GM23338 (cell line): ENCODE measurements at regions not wholly inside any gene's neighbourhood (a gene's known extent, or its start where the extent isn't known, plus 50 kb on each side); places are given as distances from the start of the nearest gene placed in this dataset.

ENCODE experiments used
- ATAC-seq: fragments of 200-7000 bp; cut with Tn5 transposase; 3 replicates; pipeline ENCODE4 v1.9.1; 2020
- DNase-seq: peaks from one replicate; pipeline ENCODE4 v3.0.0-alpha.2; 2015; ENCODE audit warnings: low spot score
- H2AFZ ChIP-seq: fragments of 200-600 bp; sonication (generic); 2 replicates; pipeline ENCODE4 v1.8.0; 2016; ENCODE audit warnings: antibody characterized with exemption, mild to moderate bottlenecking, moderate library complexity
- H3F3A ChIP-seq: fragments of 200-600 bp; sonication (generic); replicated peaks from 2 replicates; pipeline ENCODE4 v1.8.0; 2017; ENCODE audit warnings: antibody characterized with exemption, mixed run types, low read depth
- H3K27ac ChIP-seq: fragments of 200-600 bp; sonication (generic); 2 replicates; pipeline ENCODE4 v1.6.1; 2016; ENCODE audit warnings: low read depth
- H3K27me3 ChIP-seq: fragments of 200-600 bp; sonication (generic); 2 replicates; pipeline ENCODE4 v1.8.0; 2016; ENCODE audit warnings: mild to moderate bottlenecking, mixed run types, moderate library complexity; ENCODE audit not compliant: insufficient read depth
- H3K36me3 ChIP-seq: fragments of 200-600 bp; sonication (generic); 2 replicates; pipeline ENCODE4 v1.8.0; 2016; ENCODE audit warnings: mild to moderate bottlenecking; ENCODE audit not compliant: insufficient read depth
- H3K4me1 ChIP-seq: fragments of 200-600 bp; sonication (generic); 2 replicates; pipeline ENCODE4 v1.8.0; 2016; ENCODE audit warnings: mild to moderate bottlenecking, moderate library complexity; ENCODE audit not compliant: insufficient read depth
- H3K4me2 ChIP-seq: fragments of 200-600 bp; sonication (generic); 2 replicates; pipeline ENCODE4 v1.7.1; 2017; ENCODE audit warnings: mixed run types
- H3K4me3 ChIP-seq: fragments of 200-600 bp; sonication (generic); 2 replicates; pipeline ENCODE4 v1.6.1; 2016; ENCODE audit warnings: mixed run types
- H3K79me2 ChIP-seq: fragments of 200-600 bp; sonication (generic); replicated peaks from 2 replicates; pipeline ENCODE4 v1.8.0; 2017; ENCODE audit warnings: mild to moderate bottlenecking; ENCODE audit not compliant: insufficient read depth
- H3K9me2 ChIP-seq: fragments of 200-600 bp; sonication (generic); 2 replicates; pipeline ENCODE4 v1.8.0; 2017; ENCODE audit not compliant: insufficient read depth
- H4K20me1 ChIP-seq: fragments of 200-600 bp; sonication (generic); replicated peaks from 2 replicates; pipeline ENCODE4 v1.8.0; 2017; ENCODE audit warnings: mild to moderate bottlenecking; ENCODE audit not compliant: insufficient read depth
- H3K27ac Mint-ChIP-seq: 2 replicates; pipeline ENCODE4 v1.8.0; 2020; ENCODE audit warnings: inconsistent platforms, mild to moderate bottlenecking, moderate library complexity, mixed read lengths
- H3K27me3 Mint-ChIP-seq: 3 replicates; pipeline ENCODE4 v1.8.0; 2022; ENCODE audit warnings: low read depth, mild to moderate bottlenecking, moderate library complexity, mixed read lengths, inconsistent platforms; ENCODE audit not compliant: insufficient read depth, poor library complexity
- H3K36me3 Mint-ChIP-seq: 3 replicates; pipeline ENCODE4 v1.8.0; 2021; ENCODE audit warnings: low read depth, mild to moderate bottlenecking, inconsistent platforms, moderate library complexity, mixed read lengths
- H3K4me1 Mint-ChIP-seq: 3 replicates; pipeline ENCODE4 v1.8.0; 2020; ENCODE audit warnings: mild to moderate bottlenecking, inconsistent platforms, mixed read lengths
- H3K4me3 Mint-ChIP-seq: 3 replicates; pipeline ENCODE4 v1.8.0; 2021; ENCODE audit warnings: moderate library complexity, mild to moderate bottlenecking, inconsistent platforms, mixed read lengths
- H3K9me3 Mint-ChIP-seq: 3 replicates; pipeline ENCODE4 v1.8.0; 2020; ENCODE audit warnings: moderate library complexity, mild to moderate bottlenecking, inconsistent platforms, mixed read lengths
- CREB1 ChIP-seq: fragments of 250-450 bp; sonication (Bioruptor Pico); IDR thresholded peaks from 2 replicates; pipeline ENCODE4 v1.5.0; 2020; ENCODE audit warnings: low read depth, mild to moderate bottlenecking, moderate library complexity
- EZH2 ChIP-seq: fragments of 200-600 bp; sonication (generic); IDR thresholded peaks from one replicate; pipeline ENCODE4 v1.8.0; 2017; ENCODE audit warnings: antibody characterized with exemption, mild to moderate bottlenecking, low read depth; ENCODE audit not compliant: unreplicated experiment
- EZH2phosphoT487 ChIP-seq: fragments of 200-600 bp; sonication (generic); IDR thresholded peaks from one replicate; pipeline ENCODE4 v1.8.1; 2018; ENCODE audit warnings: antibody characterized with exemption; ENCODE audit not compliant: unreplicated experiment
- JUNB ChIP-seq: IDR thresholded peaks from one replicate; pipeline ENCODE4 v1.6.1; 2016; ENCODE audit warnings: antibody characterized with exemption; ENCODE audit not compliant: unreplicated experiment
- NANOG ChIP-seq: IDR thresholded peaks from 2 replicates; pipeline ENCODE4 v1.6.1; 2016; ENCODE audit warnings: antibody characterized with exemption, borderline replicate concordance
- POLR2AphosphoS5 ChIP-seq: IDR thresholded peaks from 2 replicates; pipeline ENCODE4 v1.6.1; 2016; ENCODE audit warnings: antibody characterized with exemption, low read depth
- STAT1 ChIP-seq: IDR thresholded peaks from one replicate; pipeline ENCODE4 v1.6.1; 2016; ENCODE audit warnings: antibody characterized with exemption; ENCODE audit not compliant: unreplicated experiment
- ZNF114 ChIP-seq: fragments of 250-450 bp; sonication (Bioruptor Pico); IDR thresholded peaks from 2 replicates; pipeline ENCODE4 v1.5.0; 2020; ENCODE audit warnings: mild to moderate bottlenecking, moderate library complexity
- ZNF331 ChIP-seq: fragments of 250-450 bp; sonication (Bioruptor Pico); IDR thresholded peaks from 2 replicates; pipeline ENCODE4 v1.5.0; 2020; ENCODE audit warnings: low read depth, mild to moderate bottlenecking, moderate library complexity
- TF ChIP-seq, protein P1 (sequence below): fragments of 250-450 bp; sonication (Bioruptor Pico); IDR thresholded peaks from 2 replicates; pipeline ENCODE4 v1.5.0; 2020; ENCODE audit warnings: mild to moderate bottlenecking, moderate library complexity
- TF ChIP-seq, protein P2 (sequence below): IDR thresholded peaks from 2 replicates; pipeline ENCODE4 v1.6.1; 2016; ENCODE audit warnings: antibody characterized with exemption
- TF ChIP-seq, protein P3 (sequence below), 2 experiments: fragments of 200-600 bp in 1 of 2; sonication (generic) in 1 of 2; conservative IDR thresholded peaks; 2 replicates each; pipeline versions ENCODE4 v1.5.1 to v1.6.1; 2016 to 2017; ENCODE audit warnings: antibody characterized with exemption in 2 of 2, low read depth in 2 of 2, mild to moderate bottlenecking in 2 of 2, moderate library complexity in 1 of 2
- TF ChIP-seq, protein P4 (sequence below): IDR thresholded peaks from one replicate; pipeline ENCODE4 v1.6.1; 2018; ENCODE audit warnings: antibody characterized with exemption; ENCODE audit not compliant: unreplicated experiment

GRCh38 chr2:121095257-121096080 is 189.5 kb downstream of the TFCP2L1 start (continued):
- TF ChIP-seq, protein P1, sequence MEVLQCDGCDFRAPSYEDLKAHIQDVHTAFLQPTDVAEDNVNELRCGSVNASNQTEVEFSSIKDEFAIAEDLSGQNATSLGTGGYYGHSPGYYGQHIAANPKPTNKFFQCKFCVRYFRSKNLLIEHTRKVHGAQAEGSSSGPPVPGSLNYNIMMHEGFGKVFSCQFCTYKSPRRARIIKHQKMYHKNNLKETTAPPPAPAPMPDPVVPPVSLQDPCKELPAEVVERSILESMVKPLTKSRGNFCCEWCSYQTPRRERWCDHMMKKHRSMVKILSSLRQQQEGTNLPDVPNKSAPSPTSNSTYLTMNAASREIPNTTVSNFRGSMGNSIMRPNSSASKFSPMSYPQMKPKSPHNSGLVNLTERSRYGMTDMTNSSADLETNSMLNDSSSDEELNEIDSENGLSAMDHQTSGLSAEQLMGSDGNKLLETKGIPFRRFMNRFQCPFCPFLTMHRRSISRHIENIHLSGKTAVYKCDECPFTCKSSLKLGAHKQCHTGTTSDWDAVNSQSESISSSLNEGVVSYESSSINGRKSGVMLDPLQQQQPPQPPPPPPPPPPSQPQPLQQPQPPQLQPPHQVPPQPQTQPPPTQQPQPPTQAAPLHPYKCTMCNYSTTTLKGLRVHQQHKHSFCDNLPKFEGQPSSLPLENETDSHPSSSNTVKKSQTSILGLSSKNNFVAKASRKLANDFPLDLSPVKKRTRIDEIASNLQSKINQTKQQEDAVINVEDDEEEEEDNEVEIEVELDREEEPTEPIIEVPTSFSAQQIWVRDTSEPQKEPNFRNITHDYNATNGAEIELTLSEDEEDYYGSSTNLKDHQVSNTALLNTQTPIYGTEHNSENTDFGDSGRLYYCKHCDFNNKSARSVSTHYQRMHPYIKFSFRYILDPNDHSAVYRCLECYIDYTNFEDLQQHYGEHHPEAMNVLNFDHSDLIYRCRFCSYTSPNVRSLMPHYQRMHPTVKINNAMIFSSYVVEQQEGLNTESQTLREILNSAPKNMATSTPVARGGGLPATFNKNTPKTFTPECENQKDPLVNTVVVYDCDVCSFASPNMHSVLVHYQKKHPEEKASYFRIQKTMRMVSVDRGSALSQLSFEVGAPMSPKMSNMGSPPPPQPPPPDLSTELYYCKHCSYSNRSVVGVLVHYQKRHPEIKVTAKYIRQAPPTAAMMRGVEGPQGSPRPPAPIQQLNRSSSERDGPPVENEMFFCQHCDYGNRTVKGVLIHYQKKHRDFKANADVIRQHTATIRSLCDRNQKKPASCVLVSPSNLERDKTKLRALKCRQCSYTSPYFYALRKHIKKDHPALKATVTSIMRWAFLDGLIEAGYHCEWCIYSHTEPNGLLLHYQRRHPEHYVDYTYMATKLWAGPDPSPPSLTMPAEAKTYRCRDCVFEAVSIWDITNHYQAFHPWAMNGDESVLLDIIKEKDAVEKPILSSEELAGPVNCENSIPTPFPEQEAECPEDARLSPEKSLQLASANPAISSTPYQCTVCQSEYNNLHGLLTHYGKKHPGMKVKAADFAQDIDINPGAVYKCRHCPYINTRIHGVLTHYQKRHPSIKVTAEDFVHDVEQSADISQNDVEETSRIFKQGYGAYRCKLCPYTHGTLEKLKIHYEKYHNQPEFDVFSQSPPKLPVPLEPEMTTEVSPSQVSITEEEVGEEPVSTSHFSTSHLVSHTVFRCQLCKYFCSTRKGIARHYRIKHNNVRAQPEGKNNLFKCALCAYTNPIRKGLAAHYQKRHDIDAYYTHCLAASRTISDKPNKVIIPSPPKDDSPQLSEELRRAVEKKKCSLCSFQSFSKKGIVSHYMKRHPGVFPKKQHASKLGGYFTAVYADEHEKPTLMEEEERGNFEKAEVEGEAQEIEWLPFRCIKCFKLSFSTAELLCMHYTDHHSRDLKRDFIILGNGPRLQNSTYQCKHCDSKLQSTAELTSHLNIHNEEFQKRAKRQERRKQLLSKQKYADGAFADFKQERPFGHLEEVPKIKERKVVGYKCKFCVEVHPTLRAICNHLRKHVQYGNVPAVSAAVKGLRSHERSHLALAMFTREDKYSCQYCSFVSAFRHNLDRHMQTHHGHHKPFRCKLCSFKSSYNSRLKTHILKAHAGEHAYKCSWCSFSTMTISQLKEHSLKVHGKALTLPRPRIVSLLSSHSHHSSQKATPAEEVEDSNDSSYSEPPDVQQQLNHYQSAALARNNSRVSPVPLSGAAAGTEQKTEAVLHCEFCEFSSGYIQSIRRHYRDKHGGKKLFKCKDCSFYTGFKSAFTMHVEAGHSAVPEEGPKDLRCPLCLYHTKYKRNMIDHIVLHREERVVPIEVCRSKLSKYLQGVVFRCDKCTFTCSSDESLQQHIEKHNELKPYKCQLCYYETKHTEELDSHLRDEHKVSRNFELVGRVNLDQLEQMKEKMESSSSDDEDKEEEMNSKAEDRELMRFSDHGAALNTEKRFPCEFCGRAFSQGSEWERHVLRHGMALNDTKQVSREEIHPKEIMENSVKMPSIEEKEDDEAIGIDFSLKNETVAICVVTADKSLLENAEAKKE, result 0 out of 2 replicates have a peak, but pooled peaks have one; percentile 4
- TF ChIP-seq, protein P2, sequence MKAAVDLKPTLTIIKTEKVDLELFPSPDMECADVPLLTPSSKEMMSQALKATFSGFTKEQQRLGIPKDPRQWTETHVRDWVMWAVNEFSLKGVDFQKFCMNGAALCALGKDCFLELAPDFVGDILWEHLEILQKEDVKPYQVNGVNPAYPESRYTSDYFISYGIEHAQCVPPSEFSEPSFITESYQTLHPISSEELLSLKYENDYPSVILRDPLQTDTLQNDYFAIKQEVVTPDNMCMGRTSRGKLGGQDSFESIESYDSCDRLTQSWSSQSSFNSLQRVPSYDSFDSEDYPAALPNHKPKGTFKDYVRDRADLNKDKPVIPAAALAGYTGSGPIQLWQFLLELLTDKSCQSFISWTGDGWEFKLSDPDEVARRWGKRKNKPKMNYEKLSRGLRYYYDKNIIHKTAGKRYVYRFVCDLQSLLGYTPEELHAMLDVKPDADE, result no peak

GRCh38 chr2:121096611-121097010 is 188.4 kb downstream of the TFCP2L1 start:
- no peaks in the 10 kb centered on the region for H3K9me2 ChIP-seq
- no peaks in the 10 kb centered on the region for H3K36me3 Mint-ChIP-seq
- DNase-seq (no peak), ATAC-seq (no peak)
- H3K4me3 ChIP-seq, result no peak overlapping the region
- H3K9me3 Mint-ChIP-seq, result peaks cover 6% of the 10 kb centered on the region; the same call in 2 of the 3 replicates
- no peak overlapping the region for H3K27ac ChIP-seq
- no peak overlapping the region for H3K27ac Mint-ChIP-seq
- no peaks in the 10 kb centered on the region for H3K79me2 ChIP-seq
- H3K27me3 ChIP-seq, result no peaks in the 10 kb centered on the region
- H3K4me2 ChIP-seq, result no peak overlapping the region
- no peak overlapping the region for H2AFZ ChIP-seq
- H3F3A ChIP-seq, result no peaks in the 10 kb centered on the region
- H3K27me3 Mint-ChIP-seq, result peaks cover 15% of the 10 kb centered on the region
- peaks cover 4% of the 10 kb centered on the region for H3K4me1 Mint-ChIP-seq
- H3K4me1 ChIP-seq, result no peaks in the 10 kb centered on the region
- H4K20me1 ChIP-seq, result no peaks in the 10 kb centered on the region
- no peak overlapping the region for H3K4me3 Mint-ChIP-seq
- no peaks in the 10 kb centered on the region for H3K36me3 ChIP-seq
- TF ChIP-seq EZH2phosphoT487 (no peak), POLR2AphosphoS5 (no peak), ZNF114 (CRISPR knock-in tag) (no peak), ZNF331 (CRISPR knock-in tag) (no peak), STAT1 (no peak), EZH2 (no peak), JUNB (no peak), CREB1 (CRISPR knock-in tag) (no peak), NANOG (no peak)
- TF ChIP-seq, protein P3, sequence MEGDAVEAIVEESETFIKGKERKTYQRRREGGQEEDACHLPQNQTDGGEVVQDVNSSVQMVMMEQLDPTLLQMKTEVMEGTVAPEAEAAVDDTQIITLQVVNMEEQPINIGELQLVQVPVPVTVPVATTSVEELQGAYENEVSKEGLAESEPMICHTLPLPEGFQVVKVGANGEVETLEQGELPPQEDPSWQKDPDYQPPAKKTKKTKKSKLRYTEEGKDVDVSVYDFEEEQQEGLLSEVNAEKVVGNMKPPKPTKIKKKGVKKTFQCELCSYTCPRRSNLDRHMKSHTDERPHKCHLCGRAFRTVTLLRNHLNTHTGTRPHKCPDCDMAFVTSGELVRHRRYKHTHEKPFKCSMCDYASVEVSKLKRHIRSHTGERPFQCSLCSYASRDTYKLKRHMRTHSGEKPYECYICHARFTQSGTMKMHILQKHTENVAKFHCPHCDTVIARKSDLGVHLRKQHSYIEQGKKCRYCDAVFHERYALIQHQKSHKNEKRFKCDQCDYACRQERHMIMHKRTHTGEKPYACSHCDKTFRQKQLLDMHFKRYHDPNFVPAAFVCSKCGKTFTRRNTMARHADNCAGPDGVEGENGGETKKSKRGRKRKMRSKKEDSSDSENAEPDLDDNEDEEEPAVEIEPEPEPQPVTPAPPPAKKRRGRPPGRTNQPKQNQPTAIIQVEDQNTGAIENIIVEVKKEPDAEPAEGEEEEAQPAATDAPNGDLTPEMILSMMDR (conservative IDR thresholded peaks at IDR 0.05; ENCODE audit: low read depth in 2 of 2), result no peak
- TF ChIP-seq, protein P4, sequence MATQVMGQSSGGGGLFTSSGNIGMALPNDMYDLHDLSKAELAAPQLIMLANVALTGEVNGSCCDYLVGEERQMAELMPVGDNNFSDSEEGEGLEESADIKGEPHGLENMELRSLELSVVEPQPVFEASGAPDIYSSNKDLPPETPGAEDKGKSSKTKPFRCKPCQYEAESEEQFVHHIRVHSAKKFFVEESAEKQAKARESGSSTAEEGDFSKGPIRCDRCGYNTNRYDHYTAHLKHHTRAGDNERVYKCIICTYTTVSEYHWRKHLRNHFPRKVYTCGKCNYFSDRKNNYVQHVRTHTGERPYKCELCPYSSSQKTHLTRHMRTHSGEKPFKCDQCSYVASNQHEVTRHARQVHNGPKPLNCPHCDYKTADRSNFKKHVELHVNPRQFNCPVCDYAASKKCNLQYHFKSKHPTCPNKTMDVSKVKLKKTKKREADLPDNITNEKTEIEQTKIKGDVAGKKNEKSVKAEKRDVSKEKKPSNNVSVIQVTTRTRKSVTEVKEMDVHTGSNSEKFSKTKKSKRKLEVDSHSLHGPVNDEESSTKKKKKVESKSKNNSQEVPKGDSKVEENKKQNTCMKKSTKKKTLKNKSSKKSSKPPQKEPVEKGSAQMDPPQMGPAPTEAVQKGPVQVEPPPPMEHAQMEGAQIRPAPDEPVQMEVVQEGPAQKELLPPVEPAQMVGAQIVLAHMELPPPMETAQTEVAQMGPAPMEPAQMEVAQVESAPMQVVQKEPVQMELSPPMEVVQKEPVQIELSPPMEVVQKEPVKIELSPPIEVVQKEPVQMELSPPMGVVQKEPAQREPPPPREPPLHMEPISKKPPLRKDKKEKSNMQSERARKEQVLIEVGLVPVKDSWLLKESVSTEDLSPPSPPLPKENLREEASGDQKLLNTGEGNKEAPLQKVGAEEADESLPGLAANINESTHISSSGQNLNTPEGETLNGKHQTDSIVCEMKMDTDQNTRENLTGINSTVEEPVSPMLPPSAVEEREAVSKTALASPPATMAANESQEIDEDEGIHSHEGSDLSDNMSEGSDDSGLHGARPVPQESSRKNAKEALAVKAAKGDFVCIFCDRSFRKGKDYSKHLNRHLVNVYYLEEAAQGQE, result no peak
